ENCODE measurements at regions not wholly inside any gene's neighbourhood (a gene's known extent, or its start where the extent isn't known, plus 50 kb on each side); places are given as distances from the start of the nearest gene placed in this dataset.
"Not testable (repeated sequence)": the region's sequence is repeated elsewhere in the genome, so short reads cannot be mapped to it uniquely, and the experiment has no call there.

DNA sequence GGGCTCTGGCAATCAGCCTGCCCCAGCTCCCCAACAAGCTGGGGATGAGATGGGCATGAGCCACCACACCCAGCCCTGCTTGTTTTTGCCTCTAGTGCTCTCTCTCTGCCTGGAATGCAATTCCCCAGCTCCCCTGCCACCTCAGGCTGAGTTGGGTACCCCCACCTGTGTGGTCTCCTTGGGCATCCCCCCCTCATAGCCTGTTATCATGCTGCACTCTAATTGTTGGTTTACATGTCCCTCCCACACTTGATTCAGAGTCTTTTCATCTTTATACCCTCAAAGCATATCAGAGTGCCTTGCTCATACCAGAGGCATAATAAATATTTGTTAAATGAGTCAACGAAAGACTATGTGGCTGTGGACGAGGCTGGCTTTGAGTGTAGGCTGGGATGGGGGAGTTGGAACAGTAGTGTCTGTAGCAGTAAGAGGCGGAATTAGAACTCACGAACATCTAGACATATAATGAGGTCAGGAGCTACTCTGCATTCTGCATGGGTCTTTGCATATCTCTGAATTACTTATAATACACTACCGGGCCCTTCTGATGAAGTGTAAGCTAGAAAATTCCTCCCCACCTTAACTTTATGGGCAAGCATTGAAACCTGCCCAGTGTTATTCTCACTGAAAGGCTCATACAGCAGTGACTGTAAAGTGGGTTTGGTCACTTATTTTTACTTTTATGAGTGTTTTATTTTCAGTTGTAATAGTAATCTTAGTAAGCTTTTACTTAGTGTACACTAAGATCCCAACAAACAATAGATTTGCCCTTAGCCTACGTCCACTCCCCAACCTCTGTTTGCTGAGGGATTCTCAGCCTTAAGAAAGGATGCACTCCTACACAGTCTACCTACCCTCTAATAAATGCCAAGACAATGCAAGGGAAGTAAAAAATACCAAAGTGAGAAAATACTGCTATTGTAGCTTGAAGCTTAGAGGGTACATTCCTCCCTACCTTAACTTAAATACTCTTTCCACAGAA is 58.7 kb downstream of the EDN1 start:
- no peak for DNase-seq

DNA sequence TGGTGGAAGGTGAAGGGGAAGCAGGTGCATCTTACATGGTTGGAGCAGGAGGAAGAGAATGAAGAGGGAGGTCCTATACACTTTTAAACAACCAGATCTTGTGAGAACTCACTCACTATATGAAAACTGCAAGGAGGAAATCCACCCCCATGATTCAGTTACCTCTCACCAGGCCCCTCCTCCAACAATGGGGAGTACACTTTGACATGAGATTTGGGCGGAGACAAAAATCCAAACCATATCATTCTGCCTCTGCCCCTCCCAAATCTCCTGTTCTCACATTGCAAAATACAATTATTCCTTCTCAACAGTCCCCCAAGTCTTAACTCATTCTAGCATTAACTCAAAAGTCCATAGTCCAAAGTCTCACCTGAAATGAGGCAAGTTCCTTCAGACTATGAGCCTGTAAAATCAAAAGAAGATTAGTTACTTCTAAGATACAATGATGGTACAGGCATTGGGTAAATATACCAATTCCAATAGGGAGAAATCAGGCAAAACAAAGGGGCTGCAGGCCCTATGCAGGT is 60.5 kb downstream of the EDN1 start:
- DNase-seq = no peak

DNA sequence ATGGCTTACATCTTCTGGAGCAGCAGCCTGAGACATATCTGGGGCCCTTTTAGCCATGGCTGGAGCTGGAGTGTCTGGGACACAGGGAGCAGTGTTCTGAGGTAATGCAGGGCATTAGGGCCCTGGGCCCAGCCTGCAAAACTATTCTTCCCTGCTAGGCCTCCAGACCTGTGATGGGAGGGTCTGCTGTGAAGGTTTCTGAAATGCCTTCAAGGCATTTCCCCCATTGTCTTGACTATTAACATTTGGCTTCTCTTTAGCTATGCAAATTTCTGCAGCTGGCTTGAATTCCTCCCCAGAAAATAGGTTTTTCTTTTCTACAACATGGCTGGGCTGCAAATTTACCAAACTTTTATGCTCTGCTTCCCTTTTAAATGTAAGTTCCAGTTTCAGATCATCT is 61.5 kb downstream of the EDN1 start:
- no peak for DNase-seq

DNA sequence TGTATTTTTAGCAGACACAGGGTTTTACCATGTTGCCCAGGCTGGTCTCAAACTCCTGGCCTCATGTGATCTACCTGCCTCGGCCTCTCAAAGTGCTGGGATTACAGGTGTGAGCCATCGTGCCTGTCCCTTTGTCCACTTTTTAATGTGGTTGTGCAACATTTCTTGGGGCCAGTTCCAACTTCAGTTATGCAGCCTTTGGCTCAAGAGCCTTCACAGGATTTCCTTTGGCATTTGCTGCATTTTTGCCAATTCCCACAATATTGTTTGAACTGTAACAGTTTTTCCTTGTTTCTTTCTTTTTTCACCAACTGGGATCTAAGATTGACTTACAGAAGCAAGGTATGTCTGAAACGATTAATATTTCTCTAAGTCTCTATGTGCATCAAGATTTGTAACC is 63.6 kb downstream of the EDN1 start:
- no peak for DNase-seq

DNA sequence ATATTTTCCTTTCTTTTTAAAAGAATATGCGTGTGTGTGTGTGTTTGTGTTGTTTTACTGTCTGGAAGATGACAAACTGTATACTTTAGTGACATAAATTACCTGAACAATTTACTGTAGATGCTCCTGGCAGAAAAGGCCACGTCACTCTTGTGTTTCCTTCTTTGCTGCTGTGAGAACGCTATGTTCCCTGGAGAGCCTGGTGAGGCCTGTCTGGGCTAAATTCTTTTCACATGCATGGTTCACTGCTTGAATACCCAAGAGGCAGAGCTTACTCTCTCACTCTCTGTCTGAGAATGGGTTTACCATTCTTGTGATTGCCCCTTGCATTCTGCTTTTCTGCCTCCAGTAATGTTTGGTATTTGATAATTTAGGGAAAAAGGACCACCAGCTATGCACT is 64.3 kb downstream of the EDN1 start:
- no peak for DNase-seq

DNA sequence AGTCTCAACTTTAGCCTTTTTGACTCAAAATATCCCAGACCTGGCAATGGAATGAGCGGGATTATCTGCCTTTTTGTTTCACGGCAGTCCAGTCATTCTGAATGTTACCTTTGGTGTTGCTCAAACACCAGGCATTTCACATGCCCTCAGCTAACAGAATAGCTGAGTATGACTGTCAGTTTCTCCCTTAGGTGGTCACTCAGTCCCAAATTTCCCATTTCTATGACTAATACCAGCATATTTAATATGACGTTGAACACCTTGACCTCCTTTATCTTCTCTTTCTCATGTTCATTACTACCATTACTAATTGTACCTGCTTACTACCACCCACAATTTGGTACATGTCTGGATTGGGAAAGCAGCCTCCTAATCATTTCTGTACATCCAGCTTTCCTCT is 65.2 kb downstream of the EDN1 start:
- no peak for DNase-seq

DNA sequence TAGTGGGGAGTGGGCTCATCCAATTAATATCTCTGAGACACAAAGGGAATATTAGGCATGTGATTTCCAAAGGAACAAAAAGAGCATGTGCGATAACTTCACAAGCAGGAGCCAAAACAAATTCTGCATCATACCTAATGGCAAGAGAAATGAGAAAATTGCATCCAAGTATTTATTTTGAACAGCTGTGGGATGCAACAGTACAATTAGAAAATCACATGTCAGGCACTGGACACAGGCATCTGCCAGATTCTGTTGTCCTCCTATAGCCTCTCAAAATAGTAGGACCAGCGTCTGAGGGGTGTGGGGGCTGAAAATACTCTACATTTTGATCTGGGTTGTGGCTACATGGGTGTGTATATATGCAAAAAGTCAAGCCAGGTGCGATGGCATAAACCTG is 66.3 kb downstream of the EDN1 start:
- no peak for DNase-seq

DNA sequence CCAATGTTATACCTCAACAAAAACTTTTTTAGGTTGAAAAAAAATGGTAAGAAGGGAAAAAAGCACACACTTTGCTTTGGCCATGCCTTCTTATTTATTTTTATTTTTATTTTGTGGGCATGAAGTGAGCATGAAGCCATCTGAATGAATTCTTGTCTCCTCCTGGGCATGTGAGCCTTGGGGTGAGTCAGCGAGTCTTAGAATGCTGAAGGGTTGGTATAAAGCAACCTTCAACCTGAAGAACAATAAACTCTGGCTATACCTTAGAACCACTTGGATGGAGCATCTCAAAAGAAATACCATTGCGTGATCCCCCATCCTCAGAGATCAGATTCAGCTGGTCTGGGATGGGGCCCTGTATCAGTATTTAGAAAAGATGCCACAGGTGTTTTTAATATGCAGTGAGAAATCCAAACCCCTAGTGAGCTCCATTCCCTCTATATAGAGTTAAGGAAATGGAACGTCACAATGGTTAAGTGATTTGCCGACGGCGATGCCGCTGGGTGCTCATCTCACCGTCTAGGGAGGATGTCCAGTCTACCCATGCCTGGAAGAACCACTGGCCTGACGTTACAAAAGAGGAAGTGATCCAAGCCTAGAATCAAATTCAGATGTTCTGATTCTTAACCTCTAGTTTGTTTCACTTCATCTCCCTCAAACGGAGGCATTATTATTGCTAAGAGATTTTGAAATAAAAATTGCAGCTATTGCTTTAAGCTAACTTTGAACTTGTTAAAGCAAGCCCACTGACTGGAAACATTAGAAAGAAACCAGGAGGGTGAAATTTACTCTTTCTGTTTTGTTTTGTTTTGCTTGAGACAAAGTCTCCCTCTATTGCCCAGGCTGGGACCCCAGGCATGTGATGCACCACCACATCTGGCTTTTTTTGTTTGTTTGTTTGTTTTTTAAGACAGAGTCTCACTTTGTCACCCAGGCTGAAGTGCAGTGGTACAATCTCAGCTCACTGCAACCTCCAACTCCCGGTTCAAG is 67.1 kb downstream of the EDN1 start:
- DNase-seq = peak; percentile 11

DNA sequence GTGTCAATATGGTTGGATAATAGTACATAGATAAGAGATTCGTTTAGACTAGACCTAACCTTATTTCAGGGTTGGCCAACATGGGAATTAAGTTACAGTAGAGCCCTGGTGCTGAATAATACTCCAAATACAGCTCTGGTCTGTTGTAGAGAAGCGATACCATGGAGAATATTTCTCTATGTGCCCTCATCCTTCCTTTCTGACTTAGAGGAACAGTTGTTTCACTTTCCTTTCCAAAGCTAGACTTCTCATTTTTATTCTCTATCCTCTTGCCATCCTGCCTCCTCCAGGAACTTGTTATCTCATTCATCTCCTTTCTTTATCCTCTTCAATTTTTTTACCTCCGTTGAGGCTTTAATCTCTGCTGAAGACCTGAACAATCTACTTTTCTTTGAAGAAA is 68.9 kb downstream of the EDN1 start:
- no peak for DNase-seq

DNA sequence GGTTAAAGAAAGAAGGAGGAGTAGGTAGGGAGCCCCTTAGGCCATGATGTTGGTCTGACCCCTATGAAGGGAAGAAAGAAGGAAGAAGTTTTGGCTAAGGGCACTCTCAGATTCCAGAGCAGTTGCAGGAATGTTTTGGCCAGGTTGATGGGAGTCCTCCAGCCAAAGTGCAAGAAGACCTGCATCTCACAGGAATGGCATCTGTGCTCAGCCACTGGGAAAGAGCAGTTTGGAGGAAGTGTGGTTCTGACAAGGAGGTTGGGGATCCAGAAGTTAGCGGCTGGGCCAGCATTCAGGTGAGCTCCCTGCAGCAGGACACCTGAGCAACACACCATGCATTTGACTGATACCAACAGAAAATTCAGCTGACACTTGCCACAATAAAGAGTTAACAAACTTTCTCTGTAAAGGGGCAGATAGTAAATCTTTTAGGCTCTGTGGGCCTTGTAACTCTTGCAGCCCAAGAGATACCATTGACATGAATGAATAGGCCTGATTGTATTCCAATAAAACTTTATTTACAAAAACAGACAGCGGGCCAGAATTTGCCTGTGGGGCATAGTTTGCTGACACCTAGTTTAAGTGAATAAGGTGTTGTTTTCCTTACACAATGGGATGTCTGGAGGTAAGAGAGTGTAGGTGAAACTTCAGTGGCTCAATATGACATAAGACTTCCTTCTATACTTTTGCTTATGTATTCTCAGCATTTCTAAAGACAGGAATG is 71.0 kb downstream of the EDN1 start:
- DNase-seq = no peak

DNA sequence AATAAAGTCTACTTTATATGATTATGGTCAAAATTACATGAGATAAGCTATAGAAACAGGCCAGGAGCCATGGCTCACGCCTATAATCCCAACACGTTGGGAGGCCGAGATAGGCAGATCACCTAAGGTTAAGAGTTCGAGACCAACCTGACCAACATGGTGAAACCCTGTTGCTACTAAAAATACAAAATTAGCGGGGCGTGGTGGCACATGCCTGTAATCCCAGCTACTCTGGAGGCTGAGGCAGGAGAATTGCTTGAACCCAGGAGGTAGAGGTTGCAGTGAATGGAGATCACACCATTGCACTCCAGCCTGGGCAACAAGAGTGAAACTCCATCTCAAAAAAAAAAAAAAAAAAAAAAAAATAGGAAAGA is 73.1 kb downstream of the EDN1 start:
- DNase-seq = not testable (repeated sequence)

DNA sequence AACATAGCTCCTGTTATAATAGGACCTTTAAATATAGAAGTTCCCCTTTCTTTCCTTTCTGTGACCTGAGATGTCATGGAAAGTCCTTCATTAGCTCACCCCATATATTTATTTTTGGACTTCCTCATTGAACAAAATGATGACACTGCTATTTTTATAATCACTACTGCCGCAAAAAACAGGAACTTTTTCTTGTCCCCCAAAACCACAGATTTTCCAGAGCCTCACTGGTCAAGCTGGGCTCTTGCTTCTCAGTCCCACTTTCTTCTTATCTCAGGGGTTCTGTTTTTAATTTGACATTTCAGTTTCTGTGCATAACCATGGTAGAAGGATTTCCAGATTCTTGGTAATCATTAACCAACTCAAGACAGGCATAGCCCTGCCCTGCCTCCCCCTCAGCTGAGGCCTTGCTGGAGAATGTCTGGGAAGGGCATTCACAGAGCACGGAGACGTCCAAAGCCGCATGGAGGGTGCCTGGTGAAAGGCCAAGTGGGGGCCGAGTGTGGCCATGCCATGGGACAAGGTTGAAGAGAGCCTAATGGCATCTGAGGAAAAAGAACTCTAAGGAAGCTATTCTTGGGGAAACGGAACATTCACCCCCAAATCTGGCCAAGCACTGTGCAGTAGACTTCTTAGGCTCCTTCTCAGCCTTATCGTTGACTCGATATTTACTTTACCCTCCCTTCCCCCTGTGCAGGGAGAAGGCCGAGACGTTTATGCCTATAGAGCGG is 73.7 kb downstream of the EDN1 start:
- peak; percentile 10 for DNase-seq

DNA sequence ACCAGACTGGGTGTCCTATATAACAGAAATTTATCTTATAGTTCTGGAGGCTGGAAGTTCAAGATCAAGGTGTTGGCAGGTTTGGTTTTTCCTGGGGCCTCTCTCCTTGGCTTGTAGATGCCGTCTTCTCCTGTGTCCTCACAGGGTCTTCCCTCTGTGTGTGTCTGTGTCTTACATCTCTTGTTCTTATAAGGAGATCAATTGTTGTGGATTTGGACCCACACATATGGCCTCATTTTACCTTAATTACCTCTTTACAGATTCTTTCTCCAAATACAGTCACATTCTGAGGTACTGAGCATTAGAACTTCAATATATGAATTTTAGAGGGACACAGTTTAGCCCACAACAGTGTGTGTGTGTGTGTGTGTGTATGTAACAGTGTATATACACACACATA is 74.5 kb downstream of the EDN1 start:
- DNase-seq = no peak

DNA sequence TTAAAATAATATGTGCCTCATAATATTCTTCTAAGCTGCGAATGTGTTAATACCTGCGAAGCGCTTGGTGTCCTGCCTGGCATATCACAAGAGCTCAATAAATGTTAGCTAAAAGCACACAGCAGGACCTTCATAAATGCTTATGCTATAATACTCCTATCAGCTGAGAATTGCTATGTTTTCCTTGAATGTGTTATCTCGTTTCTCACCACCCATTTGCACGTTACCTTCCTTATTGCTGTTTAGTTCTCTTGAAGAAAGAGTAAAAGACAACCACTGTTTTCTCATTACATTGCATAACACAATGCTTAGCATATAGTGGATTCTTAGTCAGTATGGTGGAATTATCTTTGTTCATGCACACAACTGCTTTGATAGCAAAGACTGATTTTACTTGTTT is 76.6 kb downstream of the EDN1 start:
- DNase-seq = no peak

DNA sequence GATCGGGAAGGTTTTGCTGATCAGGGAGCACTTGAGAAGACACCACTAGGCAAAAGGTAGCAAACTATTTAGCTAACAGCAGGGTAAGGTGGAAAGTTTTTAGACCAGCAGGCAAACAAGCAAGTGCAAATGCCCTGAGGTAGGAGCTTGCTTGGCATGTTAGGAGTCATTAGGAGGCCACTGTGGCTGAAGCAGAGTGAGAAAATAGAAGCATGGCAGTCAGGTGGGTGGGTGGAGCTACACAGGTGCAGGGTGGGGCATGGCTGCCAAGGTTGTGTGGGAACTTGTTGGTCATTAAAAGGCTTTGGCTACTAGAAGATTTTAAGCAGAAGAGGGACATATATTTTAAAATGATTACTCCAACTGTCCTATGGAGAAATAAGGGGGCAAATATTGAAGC is 77.3 kb downstream of the EDN1 start:
- no peak for DNase-seq

DNA sequence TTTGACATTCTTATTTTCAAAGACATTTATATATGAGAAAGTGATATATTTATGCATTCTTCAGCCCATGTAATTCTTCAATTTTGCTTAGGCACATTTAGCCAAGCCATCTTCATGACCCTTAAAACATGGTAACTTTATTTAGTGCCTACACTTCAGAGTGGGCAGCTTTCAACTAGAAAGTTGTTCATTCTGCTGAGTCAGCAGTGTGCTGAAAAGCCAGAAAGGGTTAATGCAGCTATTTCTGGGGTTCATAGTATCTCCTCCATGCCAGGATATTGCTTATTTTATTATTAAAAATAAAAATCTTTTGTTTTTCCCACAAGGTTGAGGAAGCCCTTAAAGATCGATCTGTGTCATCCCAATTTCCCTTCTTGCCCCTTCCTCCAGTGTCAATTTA is 79.2 kb downstream of the EDN1 start:
- no peak for DNase-seq

DNA sequence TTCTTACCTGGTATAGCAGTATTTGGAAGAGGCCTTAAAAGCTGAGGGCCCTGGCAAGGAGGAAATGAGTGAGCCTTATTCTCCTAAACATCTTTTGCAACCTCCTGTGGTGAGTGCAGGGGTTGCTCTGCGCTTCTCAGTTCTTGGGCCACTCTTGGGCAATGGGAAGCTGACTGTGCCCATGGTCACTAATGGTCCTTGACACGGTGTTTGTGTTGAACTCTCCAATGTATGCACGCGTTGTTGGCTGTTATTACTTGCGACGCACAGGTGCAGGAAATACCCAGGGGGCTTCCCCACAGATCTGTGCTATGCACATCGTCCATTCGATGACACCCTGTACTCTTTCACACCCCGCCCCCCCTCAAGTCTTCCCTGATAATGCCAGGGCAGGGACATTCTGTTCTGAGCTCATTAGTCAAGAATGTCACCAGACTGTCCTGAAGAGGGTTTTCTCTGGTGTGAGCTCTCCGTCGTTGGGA is 79.7 kb downstream of the EDN1 start:
- no peak for DNase-seq

DNA sequence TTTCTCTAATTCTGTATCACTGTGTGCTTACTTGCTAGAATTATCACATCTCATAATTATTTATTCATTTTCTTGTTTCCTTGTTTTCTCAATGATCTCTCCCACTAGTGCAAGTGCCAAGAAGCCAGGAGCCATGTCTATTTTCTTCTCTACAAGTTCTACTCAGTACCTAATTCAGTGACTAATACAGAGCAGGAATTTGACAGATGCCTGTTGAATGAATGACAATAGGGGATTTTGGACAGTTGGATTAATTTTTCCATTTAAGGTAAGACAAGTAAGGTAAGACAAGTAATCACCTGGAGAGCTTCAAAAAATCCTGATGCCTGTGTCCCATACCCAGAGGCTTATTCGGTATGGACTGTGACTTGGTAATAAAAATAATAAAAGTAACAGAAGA is 81.0 kb downstream of the EDN1 start:
- no peak for DNase-seq

DNA sequence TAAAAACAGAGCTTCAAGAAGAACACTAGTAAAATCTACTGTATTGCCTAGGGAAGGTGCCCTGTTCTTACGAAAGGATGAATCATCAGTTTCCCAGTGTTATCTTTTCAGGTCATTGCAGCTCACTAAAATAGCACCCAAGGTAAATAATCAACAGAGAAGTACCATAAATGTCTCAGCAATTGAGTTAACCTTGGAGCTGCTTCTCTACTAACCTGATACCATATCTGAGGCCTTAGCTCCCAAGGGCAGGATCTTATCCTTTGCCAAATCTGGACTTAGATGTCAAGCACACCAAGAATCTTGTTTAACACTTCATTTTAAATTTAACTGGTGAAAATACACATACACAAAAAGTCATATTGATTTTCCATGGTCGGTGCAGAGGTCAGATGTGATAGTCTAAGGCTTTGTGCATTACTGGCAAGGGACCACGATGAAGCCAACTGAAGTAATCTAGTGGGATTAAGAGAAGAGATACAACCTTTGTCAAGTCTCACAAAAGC is 81.5 kb downstream of the EDN1 start:
- DNase-seq = no peak

DNA sequence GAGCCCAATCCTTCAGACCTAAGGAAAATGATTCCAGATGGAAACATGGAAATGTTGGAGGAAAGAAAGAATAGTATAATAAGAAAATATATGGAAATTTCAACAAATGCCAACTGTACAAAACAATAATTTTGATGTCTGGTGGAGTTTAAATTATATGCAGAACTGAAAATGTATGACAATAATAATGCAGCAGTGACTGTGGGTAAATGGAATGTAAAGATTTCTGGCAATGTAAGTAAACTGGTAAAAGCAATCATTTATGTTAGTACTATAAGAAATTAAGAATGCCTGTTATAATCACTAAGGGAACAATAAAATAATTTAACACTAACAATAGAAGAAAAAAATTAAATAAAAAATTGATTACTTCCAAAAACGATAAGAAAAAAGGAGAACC is 89.0 kb downstream of the EDN1 start:
- no peak for DNase-seq

DNA sequence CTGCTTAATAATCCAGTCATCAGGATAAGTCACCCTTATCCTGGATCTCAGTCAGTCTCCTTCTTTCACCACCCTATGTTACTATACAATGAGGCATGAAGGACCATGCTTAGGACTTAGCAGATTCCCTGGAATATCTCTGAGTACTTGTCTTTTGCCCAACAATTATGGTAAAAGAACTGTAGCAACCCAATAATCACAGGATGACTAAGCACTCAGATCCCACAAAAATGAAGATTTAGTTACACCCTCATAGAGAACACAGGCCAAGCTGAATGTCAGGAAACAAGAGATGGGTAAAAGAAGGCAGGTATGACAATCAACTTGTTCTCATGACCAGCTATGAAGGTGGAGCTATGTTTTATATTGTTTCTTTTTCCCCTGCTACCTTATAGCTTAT is 91.4 kb downstream of the EDN1 start:
- DNase-seq = no peak

DNA sequence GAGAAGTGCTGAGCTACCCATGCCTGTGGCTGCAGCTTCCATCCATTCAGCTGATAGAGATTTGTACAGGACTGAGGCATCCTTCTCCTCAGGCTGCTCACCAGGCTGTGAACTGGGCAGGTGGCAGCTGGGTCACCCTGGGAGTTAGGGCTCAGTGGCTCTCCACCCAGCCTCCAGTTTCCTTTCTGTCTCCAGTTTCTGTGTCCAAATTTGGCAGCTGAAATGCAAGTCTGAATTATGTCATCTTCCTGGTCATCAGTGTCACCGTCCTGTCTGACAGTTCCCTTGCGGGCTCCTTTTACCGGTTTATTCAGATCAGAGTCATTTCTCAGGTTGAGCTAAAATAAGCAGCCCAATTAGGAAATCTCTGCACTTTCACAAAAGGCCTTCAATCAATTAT is 93.3 kb downstream of the EDN1 start:
- no peak for DNase-seq

Data from midbrain (tissue), 1 donor.